ENCODE measurements at regions not wholly inside any gene's neighbourhood (a gene's known extent, or its start where the extent isn't known, plus 50 kb on each side); places are given as distances from the start of the nearest gene placed in this dataset.
"Not testable (repeated sequence)": the region's sequence is repeated elsewhere in the genome, so short reads cannot be mapped to it uniquely, and the experiment has no call there.

DNA sequence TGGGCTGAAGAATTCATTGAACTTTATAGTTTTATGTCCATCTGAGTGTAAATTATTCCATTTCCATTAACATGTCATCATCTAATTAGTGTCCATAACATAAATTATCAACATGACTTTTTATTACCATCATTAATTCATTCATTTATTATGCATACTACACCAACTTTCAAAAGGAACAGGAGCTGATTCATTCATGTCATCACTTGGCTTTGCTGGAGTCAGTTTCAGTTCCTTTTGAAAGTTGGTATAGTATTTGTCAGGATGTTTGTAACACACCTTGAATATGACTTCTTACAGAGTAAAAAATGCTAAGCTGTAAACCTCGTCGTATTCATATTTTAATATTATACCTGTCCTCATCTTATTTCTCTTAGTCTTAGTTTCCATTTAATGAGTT lies 298.0 kb upstream of the RBMS3 start:
- Mint-ChIP-seq H3K4me3 (no peak overlapping the region), H3K27ac (no peak overlapping the region), H3K27me3 (no peaks in the 10 kb centered on the region), H3K9me3 (no peaks in the 10 kb centered on the region), H3K4me1 (ENCODE audit: low read depth) (peaks cover 3% of the 10 kb centered on the region), H3K36me3 (ENCODE audit: low read depth) (no peaks in the 10 kb centered on the region)

DNA sequence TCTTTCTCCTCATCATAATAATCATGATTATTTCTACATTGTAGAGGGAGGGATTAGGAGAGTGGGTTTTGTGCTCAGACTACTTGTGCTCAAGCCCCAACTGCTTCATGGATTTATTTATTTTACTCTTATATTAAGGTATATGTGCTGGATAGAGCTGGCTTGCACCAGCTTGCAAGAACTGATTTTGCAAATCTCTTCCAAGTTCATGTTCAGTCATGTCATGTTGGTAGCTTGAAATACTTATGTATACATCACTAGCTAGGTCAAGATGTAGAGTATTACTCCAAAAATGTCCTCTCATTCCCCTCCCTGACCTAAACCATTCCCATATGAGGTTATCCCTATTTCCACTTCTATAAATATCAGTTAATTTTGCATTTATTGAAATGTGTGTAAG lies 293.9 kb upstream of the RBMS3 start:
- Mint-ChIP-seq H3K9me3 (no peaks in the 10 kb centered on the region), H3K27ac (no peak overlapping the region), H3K4me1 (ENCODE audit: low read depth) (peaks cover 13% of the 10 kb centered on the region), H3K27me3 (no peaks in the 10 kb centered on the region), H3K36me3 (ENCODE audit: low read depth) (no peaks in the 10 kb centered on the region), H3K4me3 (no peak overlapping the region)

DNA sequence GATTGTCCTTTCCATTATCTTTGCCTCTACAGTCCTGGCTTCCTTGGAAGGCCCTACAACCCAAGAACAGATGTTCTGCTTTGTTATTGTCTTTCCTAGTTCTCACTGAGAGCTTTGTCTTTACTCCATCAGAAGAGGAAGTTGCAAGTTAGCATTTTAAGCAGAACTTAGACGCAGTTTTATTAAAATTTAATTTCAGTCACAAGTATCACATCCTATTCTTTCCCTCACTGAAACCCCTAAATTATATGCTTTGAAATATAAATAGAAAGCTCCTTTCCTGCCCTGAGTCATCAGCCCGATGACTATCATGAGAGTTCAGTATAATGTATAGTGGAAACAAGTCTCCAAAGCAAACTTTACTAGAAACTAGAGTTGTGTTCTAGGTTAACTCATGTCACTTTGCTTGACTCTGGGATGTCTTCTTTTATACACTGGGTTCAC lies 291.2 kb upstream of the RBMS3 start:
- no peak overlapping the region for H3K27ac Mint-ChIP-seq
- H3K9me3 Mint-ChIP-seq, result no peaks in the 10 kb centered on the region
- H3K36me3 Mint-ChIP-seq (ENCODE audit: low read depth), result no peaks in the 10 kb centered on the region
- no peaks in the 10 kb centered on the region for H3K27me3 Mint-ChIP-seq
- H3K4me3 Mint-ChIP-seq, result no peak overlapping the region
- peaks cover 13% of the 10 kb centered on the region for H3K4me1 Mint-ChIP-seq (ENCODE audit: low read depth)

DNA sequence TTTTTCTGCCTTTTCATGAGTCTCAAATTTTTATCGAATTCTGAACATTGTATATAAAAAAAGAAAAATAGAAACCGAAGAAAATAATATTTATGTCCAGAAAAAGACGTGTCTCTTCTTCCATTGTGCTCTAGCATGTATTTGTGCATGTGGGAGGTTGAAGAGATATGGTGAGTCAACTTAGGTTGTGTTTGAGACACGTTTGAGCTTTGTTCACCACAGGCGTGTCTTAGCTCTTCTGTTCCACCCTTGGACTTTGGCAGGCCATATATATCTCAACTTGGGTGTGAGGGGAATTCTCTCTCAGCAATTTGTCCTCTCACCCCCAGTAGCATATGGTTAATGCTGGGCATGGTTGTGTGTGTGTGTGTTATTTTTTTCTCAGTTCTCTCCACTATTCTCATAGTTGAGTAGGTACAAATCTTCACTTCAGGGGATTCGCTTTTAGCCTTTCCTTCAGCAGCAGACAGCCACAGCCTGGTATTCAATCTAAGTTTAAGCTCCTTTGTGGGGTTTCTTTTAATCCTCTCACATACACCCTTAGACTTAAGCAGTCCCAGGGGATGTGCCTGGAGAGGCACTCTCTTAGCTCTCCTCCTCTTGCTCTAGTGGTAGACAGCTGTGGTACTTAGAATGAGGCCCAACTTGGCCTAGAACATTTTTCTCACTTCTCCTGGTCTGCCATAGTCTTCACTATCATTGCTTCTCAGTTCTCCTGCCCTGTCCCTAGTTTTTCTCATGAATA lies 286.5 kb upstream of the RBMS3 start:
- Mint-ChIP-seq H3K4me1 (ENCODE audit: low read depth) (peaks cover 10% of the 10 kb centered on the region), H3K4me3 (no peak overlapping the region), H3K27me3 (no peaks in the 10 kb centered on the region), H3K27ac (no peak overlapping the region), H3K9me3 (peaks cover 13% of the 10 kb centered on the region), H3K36me3 (ENCODE audit: low read depth) (no peaks in the 10 kb centered on the region)

DNA sequence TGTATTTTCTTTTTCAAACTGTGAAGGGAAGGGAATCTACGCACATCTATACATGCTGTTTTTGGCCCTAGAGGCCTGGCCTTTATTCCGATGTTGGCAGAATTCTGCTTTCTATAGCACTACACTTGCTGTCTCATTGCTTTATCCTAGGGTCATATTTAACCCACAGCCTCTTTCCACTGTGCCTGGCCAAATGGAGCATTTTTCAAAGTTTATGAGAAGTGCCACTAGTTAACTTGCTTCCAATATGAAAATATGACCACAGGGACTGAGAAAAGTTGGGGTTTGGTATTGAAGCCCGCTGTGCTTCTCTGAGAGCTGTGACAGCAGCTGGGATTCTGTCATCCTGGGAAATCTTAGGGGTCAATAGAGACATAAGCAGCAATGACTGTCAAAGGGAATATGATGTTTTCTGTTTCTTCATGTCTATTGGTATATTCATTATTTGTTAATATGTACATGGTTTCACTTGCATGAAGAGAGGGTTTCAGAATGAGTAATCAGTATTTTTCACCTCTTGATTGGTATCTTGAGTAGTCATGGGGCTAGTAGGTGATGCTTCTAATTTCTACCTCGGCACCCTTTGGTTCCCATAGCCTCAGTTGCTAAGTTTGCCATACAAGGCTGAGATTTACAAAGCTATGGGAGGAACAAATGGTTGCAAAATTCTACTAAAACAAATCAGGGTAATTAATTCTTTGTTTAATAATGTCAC lies 275.8 kb upstream of the RBMS3 start:
- H3K4me3 Mint-ChIP-seq, result no peak overlapping the region
- no peak overlapping the region for H3K27ac Mint-ChIP-seq
- H3K4me1 Mint-ChIP-seq (ENCODE audit: low read depth), result no peaks in the 10 kb centered on the region
- no peaks in the 10 kb centered on the region for H3K36me3 Mint-ChIP-seq (ENCODE audit: low read depth)
- no peaks in the 10 kb centered on the region for H3K27me3 Mint-ChIP-seq
- H3K9me3 Mint-ChIP-seq, result no peaks in the 10 kb centered on the region

DNA sequence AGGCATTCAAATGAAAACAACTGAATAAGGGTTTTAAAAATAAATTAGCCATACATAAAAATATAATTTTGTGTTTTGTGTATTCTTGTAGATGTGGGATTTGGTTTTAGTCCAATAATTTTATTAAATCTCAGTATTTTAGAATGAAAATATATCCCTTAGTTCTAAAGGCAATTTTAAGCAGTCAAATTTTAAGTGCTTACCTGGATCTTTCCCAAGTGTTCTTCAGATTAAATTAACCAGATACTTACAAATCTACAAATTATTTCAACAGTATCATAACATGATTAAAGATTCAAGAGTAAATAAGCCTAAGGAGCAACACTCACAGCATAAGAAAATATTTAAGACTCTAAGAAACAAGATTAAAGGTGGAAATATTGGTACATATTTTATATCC lies 275.0 kb upstream of the RBMS3 start:
- Mint-ChIP-seq H3K27ac (no peak overlapping the region), H3K27me3 (no peaks in the 10 kb centered on the region), H3K36me3 (ENCODE audit: low read depth) (no peaks in the 10 kb centered on the region), H3K4me1 (ENCODE audit: low read depth) (no peaks in the 10 kb centered on the region), H3K4me3 (no peak overlapping the region), H3K9me3 (no peaks in the 10 kb centered on the region)

DNA sequence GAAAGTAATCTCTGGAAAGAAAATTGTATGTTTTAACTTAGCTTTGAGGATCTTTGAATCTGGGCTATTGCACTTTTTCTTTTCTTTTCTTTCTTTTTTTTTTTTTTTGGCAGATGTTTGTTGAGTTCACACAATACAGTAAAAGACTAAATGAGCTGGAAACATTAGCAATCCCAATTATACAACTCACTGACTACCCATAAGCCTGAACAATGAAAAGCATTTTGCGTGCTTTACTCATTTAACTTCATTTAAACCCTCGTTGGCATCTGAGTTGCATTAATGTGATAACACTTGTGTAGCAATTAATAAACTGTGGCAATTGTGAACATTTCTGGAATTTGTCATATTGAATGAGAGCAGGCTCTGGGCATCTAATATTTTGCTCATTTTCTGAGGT lies 269.4 kb upstream of the RBMS3 start:
- Mint-ChIP-seq H3K36me3 (ENCODE audit: low read depth) (no peaks in the 10 kb centered on the region), H3K27ac (no peak overlapping the region), H3K4me3 (no peak overlapping the region), H3K4me1 (ENCODE audit: low read depth) (no peaks in the 10 kb centered on the region), H3K9me3 (no peaks in the 10 kb centered on the region), H3K27me3 (no peaks in the 10 kb centered on the region)

DNA sequence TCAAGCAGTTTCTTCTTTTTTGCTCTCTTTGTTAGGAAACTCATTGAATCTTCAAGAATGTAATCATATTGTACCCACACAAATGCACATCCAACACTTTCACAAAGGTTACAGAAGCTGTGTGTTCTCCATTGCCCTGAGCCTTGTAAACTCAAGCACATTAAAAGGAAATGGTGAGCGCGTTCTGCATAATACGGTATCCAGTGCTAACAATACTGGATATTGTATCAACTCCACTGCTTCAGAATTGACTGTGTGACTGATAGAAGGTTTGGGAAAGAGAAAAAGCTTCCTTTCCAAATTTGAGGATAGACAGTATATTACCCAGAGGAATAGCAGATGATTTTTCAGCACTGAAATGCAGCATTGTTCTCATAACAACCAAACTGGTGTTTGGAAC lies 268.9 kb upstream of the RBMS3 start:
- no peaks in the 10 kb centered on the region for H3K36me3 Mint-ChIP-seq (ENCODE audit: low read depth)
- H3K27me3 Mint-ChIP-seq, result no peaks in the 10 kb centered on the region
- H3K9me3 Mint-ChIP-seq, result no peaks in the 10 kb centered on the region
- H3K4me1 Mint-ChIP-seq (ENCODE audit: low read depth), result no peaks in the 10 kb centered on the region
- H3K4me3 Mint-ChIP-seq, result no peak overlapping the region
- no peak overlapping the region for H3K27ac Mint-ChIP-seq

DNA sequence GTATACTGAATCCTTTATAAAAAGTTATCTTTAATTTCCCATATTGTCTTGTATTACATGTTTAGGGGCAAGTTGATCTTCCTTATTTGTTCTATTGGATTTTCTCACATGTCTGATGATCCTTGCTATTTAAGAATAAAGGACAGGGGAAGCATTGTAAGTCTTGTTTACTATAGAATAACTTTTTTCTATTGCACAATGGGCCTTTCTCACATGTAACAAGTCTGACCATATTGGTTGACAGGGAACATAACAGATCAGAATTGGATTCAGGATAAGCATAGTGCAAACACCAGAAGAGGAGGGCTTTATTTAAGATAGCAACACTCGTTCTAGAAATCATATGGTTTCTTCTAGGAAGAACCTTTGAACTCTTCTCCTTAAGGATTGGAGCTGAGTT lies 257.9 kb upstream of the RBMS3 start:
- Mint-ChIP-seq H3K4me1 (ENCODE audit: low read depth) (peaks cover 6% of the 10 kb centered on the region), H3K27me3 (peaks cover 7% of the 10 kb centered on the region), H3K36me3 (ENCODE audit: low read depth) (no peaks in the 10 kb centered on the region), H3K9me3 (peaks cover 10% of the 10 kb centered on the region), H3K27ac (no peak overlapping the region), H3K4me3 (no peak overlapping the region)

DNA sequence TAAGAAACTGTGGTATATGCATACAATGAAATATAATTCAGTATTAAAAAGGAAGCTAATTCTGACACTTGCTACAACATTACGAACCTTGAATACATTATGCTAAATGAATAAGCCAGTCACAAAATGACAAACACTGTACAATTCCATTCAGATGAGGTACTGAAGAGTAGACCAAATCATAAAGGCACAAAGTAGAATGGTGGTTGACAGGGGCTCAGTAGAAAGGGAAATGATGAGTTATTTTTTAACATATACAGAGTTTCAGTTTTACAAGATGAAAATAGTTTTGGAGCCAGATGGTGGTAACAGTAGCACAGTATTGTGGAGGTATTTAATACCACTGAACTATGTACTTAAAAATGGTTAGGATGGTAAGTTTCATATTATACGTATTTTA lies 254.6 kb upstream of the RBMS3 start:
- H3K27me3 Mint-ChIP-seq, result no peaks in the 10 kb centered on the region
- peaks cover 6% of the 10 kb centered on the region for H3K4me1 Mint-ChIP-seq (ENCODE audit: low read depth)
- H3K27ac Mint-ChIP-seq, result no peak overlapping the region
- H3K9me3 Mint-ChIP-seq, result peaks cover 10% of the 10 kb centered on the region
- H3K4me3 Mint-ChIP-seq, result no peak overlapping the region
- no peaks in the 10 kb centered on the region for H3K36me3 Mint-ChIP-seq (ENCODE audit: low read depth)

DNA sequence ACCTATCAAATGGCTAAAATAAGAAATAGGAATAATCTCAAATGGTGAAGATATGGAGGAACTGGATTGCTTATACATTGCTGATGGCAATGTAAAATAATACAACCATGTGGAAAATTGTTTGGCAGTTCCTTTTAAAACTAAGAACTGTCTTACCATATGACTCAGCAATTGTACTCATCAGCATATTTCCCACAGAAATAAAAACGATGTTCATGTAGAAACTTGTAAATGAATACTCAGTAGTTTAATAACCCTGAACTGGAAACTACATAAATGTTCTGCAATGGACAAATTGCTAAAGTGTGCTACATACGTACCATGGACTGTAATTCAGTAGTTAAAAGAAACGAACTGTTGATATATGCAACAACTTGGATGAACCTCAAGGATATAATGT lies 253.9 kb upstream of the RBMS3 start:
- no peaks in the 10 kb centered on the region for H3K27me3 Mint-ChIP-seq
- no peaks in the 10 kb centered on the region for H3K36me3 Mint-ChIP-seq (ENCODE audit: low read depth)
- no peak overlapping the region for H3K4me3 Mint-ChIP-seq
- H3K4me1 Mint-ChIP-seq (ENCODE audit: low read depth), result peaks cover 6% of the 10 kb centered on the region
- peaks cover 10% of the 10 kb centered on the region for H3K9me3 Mint-ChIP-seq
- no peak overlapping the region for H3K27ac Mint-ChIP-seq

DNA sequence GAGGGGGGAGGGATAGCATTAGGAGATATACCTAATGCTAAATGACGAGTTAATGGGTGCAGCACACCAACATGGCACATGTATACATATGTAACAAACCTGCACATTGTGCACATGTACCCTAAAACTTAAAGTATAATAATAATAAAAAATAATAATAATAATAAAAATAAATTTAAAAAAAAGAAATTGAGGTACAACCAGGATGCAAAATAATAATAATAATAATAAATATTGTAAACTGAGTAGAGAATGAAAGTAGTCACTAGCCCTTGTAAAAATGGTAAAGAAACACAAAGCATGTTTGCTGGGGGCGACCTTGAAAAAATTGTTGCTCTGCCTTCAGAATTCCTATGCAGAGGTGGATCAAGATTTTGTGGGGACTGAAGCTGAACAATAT lies 249.7 kb upstream of the RBMS3 start:
- not testable (repeated sequence) for H3K27ac Mint-ChIP-seq; H3K4me1 Mint-ChIP-seq (ENCODE audit: low read depth); H3K4me3 Mint-ChIP-seq; H3K9me3 Mint-ChIP-seq; H3K36me3 Mint-ChIP-seq (ENCODE audit: low read depth); H3K27me3 Mint-ChIP-seq

DNA sequence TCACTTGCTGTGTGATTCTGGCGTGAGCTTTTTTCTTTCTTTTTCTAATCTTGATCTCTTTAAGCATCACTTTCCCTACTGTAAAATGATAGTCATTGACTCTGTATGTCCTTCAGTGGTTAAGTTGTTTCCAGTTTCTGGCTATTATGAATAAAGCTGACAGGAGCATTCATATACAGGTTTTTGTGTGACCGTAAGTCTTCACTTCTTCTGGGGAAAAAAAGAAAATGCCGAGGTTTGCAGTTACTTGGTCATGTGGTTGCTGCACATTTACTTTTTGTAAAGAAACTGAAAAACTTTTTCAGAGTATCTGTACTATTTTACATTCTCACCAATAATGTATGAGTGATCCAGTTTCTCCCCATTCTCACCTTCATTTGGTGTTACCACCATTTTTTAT lies 247.4 kb upstream of the RBMS3 start:
- Mint-ChIP-seq H3K4me1 (ENCODE audit: low read depth) (no peaks in the 10 kb centered on the region), H3K9me3 (peaks cover 4% of the 10 kb centered on the region), H3K27ac (no peak overlapping the region), H3K27me3 (no peaks in the 10 kb centered on the region), H3K4me3 (no peak overlapping the region), H3K36me3 (ENCODE audit: low read depth) (no peaks in the 10 kb centered on the region)

DNA sequence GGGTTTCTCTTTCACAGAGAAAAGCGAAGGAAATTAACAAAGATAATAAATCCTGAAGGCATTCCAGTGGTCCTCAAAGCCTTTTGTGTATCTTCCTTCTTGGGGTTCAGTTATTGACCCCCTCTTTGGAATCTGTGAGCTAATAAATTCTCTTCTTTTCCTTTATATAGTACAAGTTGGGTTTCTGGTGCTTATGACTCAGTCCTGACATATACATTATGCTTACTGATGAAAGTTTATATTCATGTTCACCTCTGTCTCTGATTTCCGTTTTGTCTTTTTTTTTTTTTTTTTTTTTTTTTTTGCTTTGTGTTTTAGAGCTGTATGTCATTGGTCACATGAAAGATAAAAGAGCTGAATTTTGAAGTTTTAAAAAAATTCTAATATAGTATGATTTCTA lies 230.7 kb upstream of the RBMS3 start:
- Mint-ChIP-seq H3K9me3 (peaks cover 13% of the 10 kb centered on the region), H3K27ac (no peak overlapping the region), H3K4me1 (ENCODE audit: low read depth) (no peaks in the 10 kb centered on the region), H3K4me3 (no peak overlapping the region), H3K27me3 (no peaks in the 10 kb centered on the region), H3K36me3 (ENCODE audit: low read depth) (no peaks in the 10 kb centered on the region)

DNA sequence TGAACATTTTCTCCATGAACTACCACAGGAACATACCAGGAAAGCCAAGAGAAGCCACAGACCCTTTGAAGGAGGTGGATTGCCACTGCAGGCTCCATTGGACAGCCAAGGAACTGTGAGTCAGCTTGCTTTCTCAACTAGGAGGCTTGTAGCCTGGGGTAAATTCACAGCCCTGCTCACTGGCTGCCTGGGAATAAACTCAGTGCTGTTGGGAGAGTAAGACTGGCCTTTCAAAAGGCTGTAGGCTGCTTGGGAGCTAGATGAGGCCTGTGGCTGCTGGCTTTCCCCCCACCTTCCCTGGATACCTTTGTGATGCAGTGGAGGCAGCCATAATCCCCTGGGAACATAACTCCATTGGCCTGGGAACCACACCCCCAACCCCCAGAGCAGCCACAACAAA lies 223.5 kb upstream of the RBMS3 start:
- Mint-ChIP-seq H3K36me3 (ENCODE audit: low read depth) (no peaks in the 10 kb centered on the region), H3K4me1 (ENCODE audit: low read depth) (no peaks in the 10 kb centered on the region), H3K4me3 (no peak overlapping the region), H3K27ac (no peak overlapping the region), H3K27me3 (no peaks in the 10 kb centered on the region), H3K9me3 (peaks cover 27% of the 10 kb centered on the region)

DNA sequence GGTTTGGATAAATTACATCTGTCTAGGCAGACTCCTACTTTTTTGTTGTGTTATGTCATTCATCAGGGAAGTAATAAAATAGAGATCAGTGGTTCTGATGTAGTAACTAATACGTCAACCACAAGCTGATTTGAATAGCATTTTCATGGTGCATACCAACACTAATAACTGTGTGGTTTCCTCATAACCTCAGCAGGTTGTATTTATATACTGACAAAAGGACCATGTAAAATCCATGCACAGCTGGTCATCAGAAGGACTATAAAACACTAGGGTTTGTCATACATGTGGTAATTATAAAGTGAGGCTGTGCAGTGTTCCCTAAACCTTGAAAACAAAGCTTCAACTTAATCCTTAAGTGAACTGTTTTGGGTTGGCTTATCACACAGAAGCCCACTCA lies 216.8 kb upstream of the RBMS3 start:
- Mint-ChIP-seq H3K9me3 (peaks cover 6% of the 10 kb centered on the region), H3K27ac (no peak overlapping the region), H3K4me1 (ENCODE audit: low read depth) (no peaks in the 10 kb centered on the region)

More for the DNA sequence above, 216.8 kb upstream of the RBMS3 start:
- Mint-ChIP-seq H3K4me3 (no peak overlapping the region), H3K36me3 (ENCODE audit: low read depth) (no peaks in the 10 kb centered on the region), H3K27me3 (no peaks in the 10 kb centered on the region)

Measured in stimulated activated naive CD8-positive, alpha-beta T cell treated with anti-CD3 and anti-CD28 coated beads, Interleukin-15, Interleukin-2, amounts not matched to agents 100 ng/mL and 50 ng/mL, for 24 hours (primary cell).